MM.1S (cell line): ENCODE measurements at regions not wholly inside any gene's neighbourhood (a gene's known extent, or its start where the extent isn't known, plus 50 kb on each side); places are given as distances from the start of the nearest gene placed in this dataset.

ENCODE experiments used
- DNase-seq: peaks from one replicate; pipeline ENCODE4 v3.0.0-alpha.2; 2015
- H2AFZ ChIP-seq: fragments of 300-600 bp; sonication (generic); 2 replicates; pipeline ENCODE4 v1.6.0; 2016; ENCODE audit warnings: antibody characterized with exemption, low read length
- H3F3A ChIP-seq: fragments of 300-600 bp; sonication (generic); 2 replicates; pipeline ENCODE4 v1.6.1; 2016; ENCODE audit warnings: mild to moderate bottlenecking, antibody characterized with exemption, low read length, moderate library complexity, mixed read lengths; ENCODE audit not compliant: insufficient read depth
- H3K27ac ChIP-seq: fragments of 300-600 bp; sonication (generic); 2 replicates; pipeline ENCODE4 v1.5.1; 2016; ENCODE audit warnings: mild to moderate bottlenecking, low read length
- H3K27me3 ChIP-seq: fragments of 300-600 bp; sonication (generic); replicated peaks from 2 replicates; pipeline ENCODE4 v1.6.0; 2016; ENCODE audit warnings: low read length; ENCODE audit not compliant: insufficient read depth
- H3K36me3 ChIP-seq: fragments of 300-600 bp; sonication (generic); replicated peaks from 2 replicates; pipeline ENCODE4 v1.6.1; 2016; ENCODE audit warnings: mild to moderate bottlenecking, low read length, mixed read lengths; ENCODE audit not compliant: insufficient read depth
- H3K4me1 ChIP-seq: fragments of 300-600 bp; sonication (generic); 2 replicates; pipeline ENCODE4 v1.6.1; 2016; ENCODE audit warnings: low read length, mixed read lengths
- H3K4me2 ChIP-seq: fragments of 300-600 bp; sonication (generic); 2 replicates; pipeline ENCODE4 v1.6.0; 2016; ENCODE audit warnings: low read depth, low read length
- H3K4me3 ChIP-seq: fragments of 300-600 bp; sonication (generic); 2 replicates; pipeline ENCODE4 v1.5.1; 2016; ENCODE audit warnings: low read length, mixed read lengths
- H3K79me2 ChIP-seq: fragments of 300-600 bp; sonication (generic); 2 replicates; pipeline ENCODE4 v1.6.1; 2016; ENCODE audit warnings: mixed run types, low read length, mixed read lengths
- H3K9ac ChIP-seq: fragments of 300-600 bp; sonication (generic); 2 replicates; pipeline ENCODE4 v1.6.1; 2016; ENCODE audit warnings: low read length, mixed read lengths
- H3K9me2 ChIP-seq: fragments of 300-600 bp; sonication (generic); replicated peaks from 2 replicates; pipeline ENCODE4 v1.6.1; 2016; ENCODE audit warnings: mild to moderate bottlenecking, low read length, mixed read lengths; ENCODE audit not compliant: insufficient read depth
- H3K9me3 ChIP-seq: fragments of 300-600 bp; sonication (generic); replicated peaks from 2 replicates; pipeline ENCODE4 v1.6.1; 2016; ENCODE audit warnings: mild to moderate bottlenecking, low read length, mixed read lengths; ENCODE audit not compliant: insufficient read depth
- H4K20me1 ChIP-seq: fragments of 300-600 bp; sonication (generic); 2 replicates; pipeline ENCODE4 v1.6.1; 2016; ENCODE audit warnings: mild to moderate bottlenecking, low read length, moderate library complexity, mixed read lengths; ENCODE audit not compliant: insufficient read depth
- CTCF ChIP-seq: fragments of 300-600 bp; sonication (generic); IDR thresholded peaks from 2 replicates; pipeline ENCODE4 v1.5.1; 2016; ENCODE audit warnings: antibody characterized with exemption, low read length, mixed read lengths
- EZH2 ChIP-seq: fragments of 300-600 bp; sonication (generic); optimal IDR thresholded peaks from 2 replicates; pipeline ENCODE3; 2017; ENCODE audit warnings: low read depth, mild to moderate bottlenecking, antibody characterized with exemption, low read length, mixed read lengths
- EZH2phosphoT487 ChIP-seq: fragments of 300-600 bp; sonication (generic); IDR thresholded peaks from 2 replicates; pipeline ENCODE4 v1.6.1; 2018; ENCODE audit warnings: antibody characterized with exemption, low read length

- H3K79me2 ChIP-seq: no peaks in the 10 kb centered on the region
- no peak overlapping the region for H3K4me3 ChIP-seq
- TF ChIP-seq CTCF: no peak
- no peak for TF ChIP-seq EZH2phosphoT487
- TF ChIP-seq EZH2: no peak
- H3K27me3 ChIP-seq: no peaks in the 10 kb centered on the region
- no peak overlapping the region for H2AFZ ChIP-seq
- no peaks in the 10 kb centered on the region for H3K36me3 ChIP-seq
- peaks cover under 1% of the 10 kb centered on the region; the same call in 1 of the 2 replicates for H3K4me1 ChIP-seq
- no peaks in the 10 kb centered on the region for H3K9me2 ChIP-seq
- no peak overlapping the region for H3K27ac ChIP-seq
- H3F3A ChIP-seq: no peaks in the 10 kb centered on the region
- no peak overlapping the region for H3K4me2 ChIP-seq
- no peaks in the 10 kb centered on the region for H4K20me1 ChIP-seq
- no peaks in the 10 kb centered on the region for H3K9me3 ChIP-seq
- DNase-seq: no peak
- H3K9ac ChIP-seq: no peak overlapping the region
Observed at GRCh38 chr3:161689584-161690298, 193.1 kb downstream of the OTOL1 start.

GRCh38 chr3:161690299-161690620 lies 193.7 kb downstream of the OTOL1 start:
- H3K27me3 ChIP-seq: no peaks in the 10 kb centered on the region
- no peaks in the 10 kb centered on the region for H3F3A ChIP-seq
- no peaks in the 10 kb centered on the region for H4K20me1 ChIP-seq
- no peak for TF ChIP-seq EZH2phosphoT487
- no peak for TF ChIP-seq CTCF
- no peak for TF ChIP-seq EZH2
- H3K9me2 ChIP-seq: no peaks in the 10 kb centered on the region
- H3K79me2 ChIP-seq: no peaks in the 10 kb centered on the region
- H3K4me3 ChIP-seq: no peak overlapping the region
- DNase-seq: no peak
- H2AFZ ChIP-seq: no peak overlapping the region
- H3K9me3 ChIP-seq: no peaks in the 10 kb centered on the region
- no peaks in the 10 kb centered on the region for H3K36me3 ChIP-seq
- H3K27ac ChIP-seq: no peak overlapping the region
- H3K4me1 ChIP-seq: peaks cover 4% of the 10 kb centered on the region; the same call in 1 of the 2 replicates
- no peak overlapping the region for H3K4me2 ChIP-seq
- no peak overlapping the region for H3K9ac ChIP-seq

DNA sequence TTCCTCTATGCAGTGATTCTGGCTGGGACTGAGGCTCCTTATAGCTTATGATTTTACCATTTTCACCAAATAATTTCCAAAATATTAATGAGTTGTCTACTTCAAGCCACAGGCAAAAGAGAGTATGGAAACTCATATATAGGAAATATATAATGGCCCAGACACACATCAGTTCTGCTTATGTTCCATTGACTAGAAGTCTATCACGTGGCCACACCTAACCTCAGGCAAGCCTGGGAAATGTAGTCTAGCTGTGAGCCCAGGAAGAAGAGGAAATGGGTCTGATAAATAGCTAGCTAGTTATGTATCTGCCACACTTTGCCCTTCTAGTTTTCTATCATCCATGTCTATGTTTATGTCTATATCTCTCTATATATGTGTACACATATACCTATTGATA lies 195.1 kb downstream of the OTOL1 start:
- Histone ChIP-seq H3K79me2 (no peaks in the 10 kb centered on the region), H3K27me3 (no peaks in the 10 kb centered on the region), H3K4me2 (no peak overlapping the region), H3K4me1 (peaks cover 4% of the 10 kb centered on the region; the same call in 1 of the 2 replicates), H3K9me2 (no peaks in the 10 kb centered on the region), H3F3A (no peaks in the 10 kb centered on the region), H4K20me1 (no peaks in the 10 kb centered on the region), H3K4me3 (no peak overlapping the region), H3K27ac (no peak overlapping the region), H3K36me3 (no peaks in the 10 kb centered on the region), H3K9ac (no peak overlapping the region), H3K9me3 (no peaks in the 10 kb centered on the region), H2AFZ (no peak overlapping the region)
- no peak for TF ChIP-seq EZH2
- TF ChIP-seq EZH2phosphoT487: no peak
- TF ChIP-seq CTCF: no peak
- no peak for DNase-seq
